PFSK-1 (cell line): ENCODE measurements at regions not wholly inside any gene's neighbourhood (a gene's known extent, or its start where the extent isn't known, plus 50 kb on each side); places are given as distances from the start of the nearest gene placed in this dataset.

ENCODE experiments used
- FOXP2 ChIP-seq: optimal IDR thresholded peaks from 2 replicates; pipeline ENCODE3; 2011; ENCODE audit warnings: borderline replicate concordance, control low read depth, inconsistent platforms; ENCODE audit not compliant: insufficient read depth; ENCODE audit errors: extremely low read length, extremely low read depth
- POLR2AphosphoS5 ChIP-seq: IDR thresholded peaks from 2 replicates; pipeline ENCODE4 v1.6.1; 2012; ENCODE audit warnings: low read depth, mild to moderate bottlenecking, control low read depth, low read length, moderate library complexity
- REST ChIP-seq, 2 experiments: IDR thresholded peaks; 2 replicates each; pipeline versions ENCODE4 v1.6.1 to v1.8.0; 2011 to 2012; ENCODE audit warnings: low read depth in 2 of 2, low read length in 2 of 2, control low read depth in 1 of 2, inconsistent platforms in 1 of 2, mild to moderate bottlenecking in 1 of 2, moderate library complexity in 1 of 2; ENCODE audit not compliant: insufficient read depth in 1 of 2
- SIN3A ChIP-seq: IDR thresholded peaks from 2 replicates; pipeline ENCODE4 v1.6.1; 2012; ENCODE audit warnings: mild to moderate bottlenecking, low read length, moderate library complexity, borderline replicate concordance; ENCODE audit not compliant: insufficient read depth
- TAF1 ChIP-seq: IDR thresholded peaks from 2 replicates; pipeline ENCODE4 v1.6.1; 2012; ENCODE audit warnings: low read length, control low read depth, borderline replicate concordance; ENCODE audit not compliant: insufficient read depth

- no peak for TF ChIP-seq TAF1
- TF ChIP-seq REST (IDR thresholded peaks at IDR 0.05; ENCODE audit: insufficient read depth in 1 of 2, low read depth in 2 of 2, low read length in 2 of 2): no peak
- TF ChIP-seq SIN3A: no peak
- TF ChIP-seq POLR2AphosphoS5: no peak
- TF ChIP-seq FOXP2: no peak
These were observed 137.5 kb upstream of the OTOS start for GRCh38 chr2:240277807-240278522.

GRCh38 chr2:240278661-240279060 is 138.2 kb upstream of the OTOS start:
- TF ChIP-seq TAF1 (no peak), FOXP2 (no peak), POLR2AphosphoS5 (no peak), REST (IDR thresholded peaks at IDR 0.05; ENCODE audit: insufficient read depth in 1 of 2, low read depth in 2 of 2, low read length in 2 of 2) (no peak), SIN3A (no peak)

GRCh38 chr2:240280621-240281020 is 140.2 kb upstream of the OTOS start:
- no peak for TF ChIP-seq FOXP2
- no peak for TF ChIP-seq REST (IDR thresholded peaks at IDR 0.05; ENCODE audit: insufficient read depth in 1 of 2, low read depth in 2 of 2, low read length in 2 of 2)
- TF ChIP-seq TAF1: no peak
- TF ChIP-seq POLR2AphosphoS5: no peak
- TF ChIP-seq SIN3A: no peak

GRCh38 chr2:240284503-240285259 is 144.2 kb upstream of the OTOS start:
- TF ChIP-seq FOXP2 (no peak), POLR2AphosphoS5 (no peak), SIN3A (no peak), REST (IDR thresholded peaks at IDR 0.05; ENCODE audit: insufficient read depth in 1 of 2, low read depth in 2 of 2, low read length in 2 of 2) (no peak), TAF1 (no peak)

GRCh38 chr2:240285725-240286124 is 145.3 kb upstream of the OTOS start:
- TF ChIP-seq POLR2AphosphoS5: no peak
- TF ChIP-seq SIN3A: no peak
- no peak for TF ChIP-seq TAF1
- TF ChIP-seq FOXP2: no peak
- TF ChIP-seq REST (IDR thresholded peaks at IDR 0.05; ENCODE audit: insufficient read depth in 1 of 2, low read depth in 2 of 2, low read length in 2 of 2): no peak
